Embryonic facial prominence (tissue), 1 donor: ENCODE measurements at regions not wholly inside any gene's neighbourhood (a gene's known extent, or its start where the extent isn't known, plus 50 kb on each side); places are given as distances from the start of the nearest gene placed in this dataset.
"Not testable (repeated sequence)": the region's sequence is repeated elsewhere in the genome, so short reads cannot be mapped to it uniquely, and the experiment has no call there.

Experiments used
- DNase-seq: peaks from one replicate; pipeline ENCODE4 v3.0.0-alpha.2; 2016; ENCODE audit errors: extremely low spot score

DNA sequence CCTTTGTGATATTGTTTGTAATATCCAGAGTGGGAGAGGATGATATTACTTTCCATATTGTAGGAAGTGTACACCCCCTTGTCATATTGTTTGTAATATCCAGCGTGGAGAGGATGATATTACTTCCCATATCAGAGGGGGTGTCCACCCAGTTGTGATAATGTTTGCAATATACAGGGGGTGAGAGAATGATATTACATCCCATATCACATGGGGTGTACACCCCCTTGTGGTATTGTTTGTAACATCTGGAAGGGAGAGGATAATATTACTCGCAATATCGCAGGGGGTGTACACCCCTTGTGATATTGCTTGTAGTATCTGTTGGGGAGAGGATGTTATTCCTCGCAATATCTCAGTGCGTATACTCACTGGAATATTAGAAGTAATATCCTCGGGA is 61.5 kb downstream of the PRSS23 start:
- no peak for DNase-seq

GRCh38 chr11:86863476-86863875 is 63.1 kb downstream of the PRSS23 start:
- peak; percentile 19 for DNase-seq

GRCh38 chr11:86865436-86865835 is 65.1 kb downstream of the PRSS23 start:
- DNase-seq: no peak

- DNase-seq: no peak
Observed at GRCh38 chr11:86869531-86869930, 69.2 kb downstream of the PRSS23 start.

- DNase-seq: no peak
Observed at GRCh38 chr11:86869966-86870570, 69.7 kb downstream of the PRSS23 start.

GRCh38 chr11:86873573-86874083 is 73.3 kb downstream of the PRSS23 start:
- DNase-seq: no peak

GRCh38 chr11:86874304-86875056 is 74.1 kb downstream of the PRSS23 start:
- no peak for DNase-seq

DNA sequence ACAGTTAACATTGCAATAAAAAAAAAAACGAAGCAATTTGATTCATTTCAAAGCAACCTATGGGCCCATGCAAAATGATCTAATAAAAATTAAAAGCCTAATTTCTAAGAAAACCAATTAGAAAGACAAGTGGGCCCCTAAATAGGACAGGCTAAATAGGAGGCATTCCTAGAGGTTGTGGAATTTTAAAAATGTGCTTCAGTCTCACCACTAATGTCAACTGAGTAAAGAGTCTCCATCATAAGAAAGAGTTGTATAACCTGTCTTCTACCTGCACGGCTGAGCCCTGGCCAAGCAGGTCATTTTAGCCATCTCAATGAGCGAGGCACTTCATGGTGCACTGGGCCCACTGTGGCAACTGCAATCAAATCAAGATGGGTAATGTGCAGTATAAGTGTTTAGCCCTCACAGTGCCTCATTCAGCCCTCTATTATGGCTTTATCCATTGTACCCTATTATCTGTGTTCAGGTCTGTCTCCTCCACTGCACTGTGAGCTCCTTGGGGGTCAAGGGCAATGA is 76.4 kb downstream of the PRSS23 start:
- no peak for DNase-seq

GRCh38 chr11:86877503-86877902 is 77.2 kb downstream of the PRSS23 start:
- DNase-seq: no peak

DNA sequence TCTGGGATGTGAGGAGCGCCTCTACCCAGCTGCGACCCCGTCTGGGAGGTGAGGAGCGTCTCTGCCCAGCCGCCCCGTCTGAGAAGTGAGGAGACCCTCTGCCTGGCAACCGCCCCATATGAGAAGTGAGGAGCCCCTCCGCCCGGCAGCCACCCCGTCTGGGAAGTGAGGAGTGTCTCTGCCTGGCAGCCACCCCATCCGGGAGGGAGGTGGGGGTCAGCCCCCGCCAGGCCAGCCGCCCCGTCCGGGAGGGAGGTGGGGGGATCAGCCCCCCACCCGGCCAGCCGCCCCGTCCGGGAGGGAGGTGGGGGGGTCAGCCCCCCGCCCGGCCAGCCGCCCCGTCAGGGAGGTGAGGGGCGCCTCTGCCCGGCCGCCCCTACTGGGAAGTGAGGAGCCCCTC is 76.0 kb downstream of the FZD4 start:
- DNase-seq: not testable (repeated sequence)

DNA sequence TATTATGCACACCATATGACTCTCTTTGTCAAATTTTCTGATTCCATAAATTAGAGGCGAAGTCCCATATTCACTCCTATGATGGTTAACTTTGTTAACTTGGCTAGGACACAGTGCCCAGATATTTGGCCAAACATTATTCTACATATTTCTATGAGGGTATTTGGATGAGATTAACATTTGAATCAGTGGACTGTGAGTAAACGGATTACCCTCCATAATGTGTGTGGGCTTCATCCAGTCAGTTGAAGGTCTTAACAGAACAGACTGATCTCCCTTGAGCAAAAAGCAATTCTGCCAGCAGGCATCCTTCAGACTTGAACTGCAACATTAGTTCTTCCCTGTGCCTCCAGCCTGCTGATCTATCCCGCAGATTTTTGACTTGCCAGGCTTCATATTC is 69.9 kb downstream of the FZD4 start:
- no peak for DNase-seq

DNA sequence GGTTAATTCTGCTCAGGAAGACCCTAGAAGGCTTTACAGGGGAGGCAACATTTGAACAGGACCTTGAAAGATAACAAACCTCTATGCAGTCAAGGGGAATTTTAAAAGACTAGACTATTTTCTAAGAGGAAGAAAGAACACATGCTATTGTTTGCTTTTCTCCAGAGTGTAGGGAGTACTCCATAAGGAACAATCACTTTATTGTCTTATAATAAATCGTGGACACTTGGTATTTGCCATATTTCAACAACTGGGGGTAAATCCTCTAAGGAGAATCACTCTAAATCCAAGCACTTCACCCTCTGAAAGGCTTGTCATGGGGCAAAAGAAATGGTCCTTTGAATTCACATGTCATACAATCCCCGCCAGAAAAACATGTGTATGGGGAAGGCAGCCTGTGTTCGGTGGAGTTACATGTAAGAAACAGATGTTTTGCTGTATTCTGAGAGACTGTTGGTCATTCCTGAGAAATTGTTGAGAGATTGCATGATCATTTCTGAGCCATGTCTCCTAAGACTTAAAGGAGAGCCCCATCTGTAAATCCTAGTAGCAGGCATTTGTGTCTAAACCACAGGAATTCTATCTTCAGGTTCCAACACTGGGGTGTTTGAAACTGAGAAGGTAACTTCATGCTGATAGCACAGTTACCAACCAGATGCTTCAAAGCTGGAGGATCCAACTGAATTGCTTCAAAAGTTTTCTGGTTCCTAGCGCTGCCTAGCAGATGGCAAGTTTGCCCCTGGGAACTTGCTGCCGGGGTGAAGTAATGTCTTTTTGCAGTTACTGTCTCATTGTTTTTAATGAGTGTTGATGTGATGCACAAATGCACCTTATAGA is 66.8 kb downstream of the FZD4 start:
- DNase-seq: peak; percentile 22

- DNase-seq: no peak
Observed at GRCh38 chr11:86889001-86889341, 66.2 kb downstream of the FZD4 start.

GRCh38 chr11:86891036-86891435 is 64.2 kb downstream of the FZD4 start:
- no peak for DNase-seq

GRCh38 chr11:86893235-86893634 is 62.0 kb downstream of the FZD4 start:
- DNase-seq: no peak
